ENCODE measurements at regions not wholly inside any gene's neighbourhood (a gene's known extent, or its start where the extent isn't known, plus 50 kb on each side); places are given as distances from the start of the nearest gene placed in this dataset.

- Histone ChIP-seq H3K9me3 (no peaks in the 10 kb centered on the region), H3K4me3 (no peak overlapping the region), H3K27ac (no peak overlapping the region), H3K36me3 (ENCODE audit: insufficient read depth in 1 of 2, low read depth in 1 of 2) (no peaks in the 10 kb centered on the region), H3K27me3 (ENCODE audit: insufficient read depth in 3 of 3, low read length in 2 of 3) (no peaks in the 10 kb centered on the region), H3K4me1 (no peaks in the 10 kb centered on the region)
- WGBS, 3 donors = 82 to 90% (median 90%) methylated on average over 7 of the region's 7 CpGs
- ATAC-seq = no peak
- intact Hi-C loops (cut with DNase I) = no loop called here
- TF ChIP-seq, protein P1, sequence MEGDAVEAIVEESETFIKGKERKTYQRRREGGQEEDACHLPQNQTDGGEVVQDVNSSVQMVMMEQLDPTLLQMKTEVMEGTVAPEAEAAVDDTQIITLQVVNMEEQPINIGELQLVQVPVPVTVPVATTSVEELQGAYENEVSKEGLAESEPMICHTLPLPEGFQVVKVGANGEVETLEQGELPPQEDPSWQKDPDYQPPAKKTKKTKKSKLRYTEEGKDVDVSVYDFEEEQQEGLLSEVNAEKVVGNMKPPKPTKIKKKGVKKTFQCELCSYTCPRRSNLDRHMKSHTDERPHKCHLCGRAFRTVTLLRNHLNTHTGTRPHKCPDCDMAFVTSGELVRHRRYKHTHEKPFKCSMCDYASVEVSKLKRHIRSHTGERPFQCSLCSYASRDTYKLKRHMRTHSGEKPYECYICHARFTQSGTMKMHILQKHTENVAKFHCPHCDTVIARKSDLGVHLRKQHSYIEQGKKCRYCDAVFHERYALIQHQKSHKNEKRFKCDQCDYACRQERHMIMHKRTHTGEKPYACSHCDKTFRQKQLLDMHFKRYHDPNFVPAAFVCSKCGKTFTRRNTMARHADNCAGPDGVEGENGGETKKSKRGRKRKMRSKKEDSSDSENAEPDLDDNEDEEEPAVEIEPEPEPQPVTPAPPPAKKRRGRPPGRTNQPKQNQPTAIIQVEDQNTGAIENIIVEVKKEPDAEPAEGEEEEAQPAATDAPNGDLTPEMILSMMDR (IDR thresholded peaks at IDR 0.05) = no peak
- DNase-seq = no peak
These were observed 95.6 kb upstream of the SLC14A2 start for GRCh38 chr18:45519411-45520280.

DNA sequence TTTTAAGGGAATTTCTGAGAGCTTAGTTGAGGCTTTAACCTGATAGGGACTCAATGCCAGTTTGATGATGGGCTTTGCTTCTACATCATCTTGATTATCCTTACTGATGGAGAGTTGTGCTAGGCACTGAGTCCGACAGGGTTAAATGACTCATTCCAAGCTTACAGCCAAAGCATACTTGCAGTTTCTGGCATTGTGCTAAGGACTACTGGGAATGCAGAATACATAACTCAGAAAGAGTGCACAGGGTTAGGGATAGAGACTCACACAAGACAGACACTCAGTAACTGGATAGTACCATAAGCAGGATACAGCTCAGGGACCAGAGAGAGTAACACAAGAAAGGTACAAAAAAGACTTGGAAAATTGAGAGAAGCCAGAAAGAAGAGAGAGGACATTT, 94.1 kb upstream of the SLC14A2 start:
- Histone ChIP-seq H3K4me3 (no peak overlapping the region), H3K27ac (no peak overlapping the region), H3K27me3 (ENCODE audit: insufficient read depth in 3 of 3, low read length in 2 of 3) (no peaks in the 10 kb centered on the region), H3K4me1 (peaks cover 5% of the 10 kb centered on the region), H3K9me3 (no peaks in the 10 kb centered on the region), H3K36me3 (ENCODE audit: insufficient read depth in 1 of 2, low read depth in 1 of 2) (no peaks in the 10 kb centered on the region)
- DNase-seq (no peak), ATAC-seq (peak in 3 of 4 donors; percentile 40 to 71 (median 55))
- 34 to 57% (median 40%) methylated on average over 1 of the region's 1 CpG for WGBS, 3 donors
- TF ChIP-seq, protein P1 (IDR thresholded peaks at IDR 0.05) = no peak
- intact Hi-C loops (cut with DNase I) = no loop called here

DNA sequence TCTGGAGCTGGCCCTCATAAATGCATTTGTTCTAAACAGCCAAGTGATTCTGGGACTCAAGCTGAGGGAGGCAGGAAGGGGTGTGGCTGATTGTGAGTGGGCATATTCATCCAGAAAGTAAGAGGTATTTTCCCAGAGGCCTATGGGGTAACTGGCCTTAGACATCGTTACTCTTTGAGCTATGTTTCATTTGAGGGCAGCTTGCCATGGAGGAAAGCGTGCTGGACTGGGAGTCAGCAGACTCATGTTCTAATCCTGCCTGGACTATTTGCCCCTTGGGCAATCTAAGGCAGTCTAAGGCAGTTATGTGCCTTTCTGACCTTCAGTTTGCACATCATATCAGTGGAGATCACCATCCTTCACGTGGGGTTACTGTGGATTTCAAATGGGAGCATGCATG, 93.5 kb upstream of the SLC14A2 start:
- Histone ChIP-seq H3K4me1 (peaks cover 9% of the 10 kb centered on the region), H3K9me3 (no peaks in the 10 kb centered on the region), H3K4me3 (no peak overlapping the region), H3K27ac (no peak overlapping the region), H3K27me3 (ENCODE audit: insufficient read depth in 3 of 3, low read length in 2 of 3) (no peaks in the 10 kb centered on the region), H3K36me3 (ENCODE audit: insufficient read depth in 1 of 2, low read depth in 1 of 2) (no peaks in the 10 kb centered on the region)
- 30 to 38% (median 33%) methylated on average over 3 of the region's 3 CpGs for WGBS, 3 donors
- DNase-seq (no peak), ATAC-seq (peak in 3 of 4 donors; percentile 40 to 69 (median 42))
- intact Hi-C loops (cut with DNase I) = no loop called here
- TF ChIP-seq, protein P1 (IDR thresholded peaks at IDR 0.05) = no peak

GRCh38 chr18:45522371-45522770, 92.9 kb upstream of the SLC14A2 start:
- no peak for ATAC-seq
- 84 to 91% (median 86%) methylated on average over 8 of the region's 8 CpGs for WGBS, 3 donors
- Histone ChIP-seq H3K27ac (no peak overlapping the region), H3K36me3 (ENCODE audit: insufficient read depth in 1 of 2, low read depth in 1 of 2) (no peaks in the 10 kb centered on the region), H3K27me3 (ENCODE audit: insufficient read depth in 3 of 3, low read length in 2 of 3) (no peaks in the 10 kb centered on the region), H3K9me3 (no peaks in the 10 kb centered on the region), H3K4me3 (no peak overlapping the region), H3K4me1 (peaks cover 9% of the 10 kb centered on the region)
- no peak for DNase-seq
- intact Hi-C loops (cut with DNase I) = no loop called here
- TF ChIP-seq, protein P1 (IDR thresholded peaks at IDR 0.05) = no peak

GRCh38 chr18:45525301-45525700, 90.0 kb upstream of the SLC14A2 start:
- intact Hi-C loops (cut with DNase I) = no loop called here
- peaks cover 9% of the 10 kb centered on the region for H3K4me1 ChIP-seq
- no peak for DNase-seq
- TF ChIP-seq, protein P1 (IDR thresholded peaks at IDR 0.05) = no peak
- no peak overlapping the region for H3K4me3 ChIP-seq
- no peak overlapping the region for H3K27ac ChIP-seq
- H3K36me3 ChIP-seq (ENCODE audit: insufficient read depth in 1 of 2, low read depth in 1 of 2) = no peaks in the 10 kb centered on the region
- no peaks in the 10 kb centered on the region for H3K9me3 ChIP-seq
- no peaks in the 10 kb centered on the region for H3K27me3 ChIP-seq (ENCODE audit: insufficient read depth in 3 of 3, low read length in 2 of 3)
- no peak for ATAC-seq
